SK-N-SH (cell line): ENCODE measurements at regions not wholly inside any gene's neighbourhood (a gene's known extent, or its start where the extent isn't known, plus 50 kb on each side); places are given as distances from the start of the nearest gene placed in this dataset.
A peak's percentile ranks its signal among the peaks of the same experiment; 100 is the strongest.

Source experiments
- CTCF ChIA-PET: fragments of 300-600, 350-600 bp; formaldehyde crosslinking; extraction: SDS; loops from one replicate; lab custom pipeline; 2021; lab: Yijun Ruan, JAX
- POLR2A ChIA-PET: fragments of 350-600 bp; sonication (Branson Sonifier 250); formaldehyde crosslinking; extraction: SDS; loops from one replicate; lab custom pipeline; 2020; ENCODE audit warnings: antibody characterized with exemption, inconsistent platforms; lab: Yijun Ruan, JAX
- DNase-seq: peaks from one replicate; pipeline ENCODE4 v3.0.0; 2012
- H2AFZ ChIP-seq: fragments of 200-600 bp; sonication (generic); 2 replicates; pipeline ENCODE4 v1.8.1; 2016; ENCODE audit warnings: antibody characterized with exemption, mild to moderate bottlenecking, low read depth
- H3F3A ChIP-seq: fragments of 200-600 bp; sonication (generic); replicated peaks from 2 replicates; pipeline ENCODE3; 2016; ENCODE audit warnings: antibody characterized with exemption, mild to moderate bottlenecking; ENCODE audit not compliant: insufficient read depth
- H3K27ac ChIP-seq, 2 experiments: fragments of 200-500 bp in 1 of 2; fragments of 200-600 bp in 1 of 2; sonication (Bioruptor generic) in 1 of 2; sonication (generic), shearing (Covaris generic) in 1 of 2; 2 replicates each; pipeline versions ENCODE4 v1.5.1 to v1.6.1; 2014 to 2016; ENCODE audit warnings: low read depth in 2 of 2, inconsistent platforms in 1 of 2, low read length in 1 of 2, mild to moderate bottlenecking in 1 of 2, mixed read lengths in 1 of 2
- H3K27me3 ChIP-seq: fragments of 200-600 bp; sonication (generic), shearing (Covaris generic); 2 replicates; pipeline ENCODE4 v1.6.1; 2016; ENCODE audit warnings: mixed run types; ENCODE audit not compliant: insufficient read depth
- H3K36me3 ChIP-seq, 2 experiments: fragments of 200-500 bp in 1 of 2; fragments of 200-600 bp in 1 of 2; sonication (Bioruptor generic) in 1 of 2; sonication (generic) in 1 of 2; replicated peaks in 1 of 2; 2 replicates each; pipeline versions ENCODE3 to v1.5.1; 2014 to 2016; ENCODE audit warnings: low read length in 1 of 2, mild to moderate bottlenecking in 1 of 2; ENCODE audit not compliant: insufficient read depth in 2 of 2, control insufficient read depth in 1 of 2
- H3K4me1 ChIP-seq, 2 experiments: fragments of 200-500 bp in 1 of 2; fragments of 200-600 bp in 1 of 2; sonication (Bioruptor generic) in 1 of 2; sonication (generic), shearing (Covaris generic) in 1 of 2; 2 replicates each; pipeline versions ENCODE4 v1.5.1 to v1.6.1; 2014 to 2016; ENCODE audit warnings: low read depth in 1 of 2, low read length in 1 of 2, mixed run types in 1 of 2; ENCODE audit not compliant: insufficient read depth in 2 of 2, control insufficient read depth in 1 of 2
- H3K4me2 ChIP-seq: fragments of 200-600 bp; sonication (generic), shearing (Covaris generic); 2 replicates; pipeline ENCODE4 v1.6.1; 2017; ENCODE audit warnings: mixed run types
- H3K4me3 ChIP-seq, 2 experiments: fragments of 200-500 bp in 1 of 2; fragments of 200-600 bp in 1 of 2; sonication (Bioruptor generic) in 1 of 2; sonication (generic), shearing (Covaris generic) in 1 of 2; 2 replicates each; pipeline versions ENCODE4 v1.5.1 to v1.8.1; 2014 to 2016; ENCODE audit warnings: low read depth in 2 of 2, inconsistent platforms in 1 of 2, low read length in 1 of 2, mild to moderate bottlenecking in 1 of 2, mixed read lengths in 1 of 2, moderate library complexity in 1 of 2
- H3K79me2 ChIP-seq: fragments of 200-600 bp; sonication (generic); 2 replicates; pipeline ENCODE4 v1.8.1; 2017; ENCODE audit warnings: mild to moderate bottlenecking; ENCODE audit not compliant: insufficient read depth
- H3K9ac ChIP-seq: fragments of 200-600 bp; sonication (generic); 2 replicates; pipeline ENCODE4 v1.6.1; 2017; ENCODE audit warnings: mixed run types
- H3K9me2 ChIP-seq: fragments of 200-600 bp; sonication (generic); 2 replicates; pipeline ENCODE4 v1.6.1; 2017; ENCODE audit warnings: mixed run types
- H3K9me3 ChIP-seq: fragments of 200-600 bp; sonication (generic); 2 replicates; pipeline ENCODE4 v1.6.1; 2017; ENCODE audit warnings: mixed run types, mild to moderate bottlenecking, moderate library complexity
- H4K20me1 ChIP-seq: fragments of 200-600 bp; sonication (generic); 2 replicates; pipeline ENCODE4 v1.6.1; 2017; ENCODE audit warnings: mild to moderate bottlenecking, mixed run types; ENCODE audit not compliant: insufficient read depth
- CHD2 ChIP-seq: fragments of 150-350 bp; IDR thresholded peaks from 2 replicates; pipeline ENCODE4 v1.6.1; 2018; ENCODE audit warnings: low read length; ENCODE audit not compliant: partially characterized antibody
- CTCF ChIP-seq: fragments of 200-600 bp; sonication (generic); IDR thresholded peaks from 2 replicates; pipeline ENCODE4 v1.6.1; 2017; ENCODE audit warnings: antibody characterized with exemption, mild to moderate bottlenecking, moderate library complexity
- ELF1 ChIP-seq: IDR thresholded peaks from 2 replicates; pipeline ENCODE4 v1.4.0; 2012
- EP300 ChIP-seq, 2 experiments: IDR thresholded peaks; 2 replicates each; pipeline versions ENCODE4 v1.4.0 to v1.6.1; 2012; ENCODE audit warnings: borderline replicate concordance in 1 of 2, low read depth in 1 of 2, low read length in 1 of 2
- EZH2phosphoT487 ChIP-seq: fragments of 200-600 bp; sonication (generic); IDR thresholded peaks from 2 replicates; pipeline ENCODE4 v1.6.1; 2017; ENCODE audit warnings: low read depth, mixed run types, mild to moderate bottlenecking, antibody characterized with exemption, moderate library complexity, borderline replicate concordance
- FOXM1 ChIP-seq: IDR thresholded peaks from 2 replicates; pipeline ENCODE4 v1.4.0; 2012; ENCODE audit warnings: low read depth, mild to moderate bottlenecking
- GATA2 ChIP-seq: sonication (generic); formaldehyde crosslinking; IDR thresholded peaks from 2 replicates; pipeline ENCODE4 v1.5.0; 2020; ENCODE audit warnings: mild to moderate bottlenecking, missing genetic modification reagents
- IRF3 ChIP-seq: fragments of 150-350 bp; IDR thresholded peaks from 2 replicates; pipeline ENCODE4 v1.6.1; 2016; ENCODE audit warnings: mild to moderate bottlenecking, low read depth, low read length
- MAX ChIP-seq: IDR thresholded peaks from 2 replicates; pipeline ENCODE4 v1.4.0; 2012; ENCODE audit warnings: low read depth
- MEF2A ChIP-seq: IDR thresholded peaks from 2 replicates; pipeline ENCODE4 v1.4.0; 2012; ENCODE audit warnings: low read depth, borderline replicate concordance
- NFIC ChIP-seq: IDR thresholded peaks from 2 replicates; pipeline ENCODE4 v1.4.0; 2012; ENCODE audit warnings: borderline replicate concordance
- PBX3 ChIP-seq: IDR thresholded peaks from 2 replicates; pipeline ENCODE4; 2012
- RAD21 ChIP-seq: IDR thresholded peaks from 2 replicates; pipeline ENCODE4 v1.6.1; 2012; ENCODE audit warnings: mild to moderate bottlenecking, low read length
- RCOR1 ChIP-seq: fragments of 150-350 bp; IDR thresholded peaks from 2 replicates; pipeline ENCODE4 v1.6.1; 2017; ENCODE audit warnings: antibody characterized with exemption, low read length
- RFX5 ChIP-seq: IDR thresholded peaks from 2 replicates; pipeline ENCODE4 v1.6.1; 2012; ENCODE audit warnings: mild to moderate bottlenecking, improper control_type of control experiment, low read length
- RXRA ChIP-seq: IDR thresholded peaks from 2 replicates; pipeline ENCODE4 v1.4.0; 2012; ENCODE audit warnings: low read depth, mild to moderate bottlenecking, borderline replicate concordance
- SMC3 ChIP-seq: IDR thresholded peaks from 2 replicates; pipeline ENCODE4 v1.6.1; 2012; ENCODE audit warnings: low read depth, low read length, improper control_type of control experiment
- TAF1 ChIP-seq: IDR thresholded peaks from 2 replicates; pipeline ENCODE4 v1.6.1; 2012; ENCODE audit warnings: low read depth, mild to moderate bottlenecking, low read length, moderate library complexity, borderline replicate concordance
- TCF12 ChIP-seq: IDR thresholded peaks from 2 replicates; pipeline ENCODE4 v1.4.0; 2012
- USF2 ChIP-seq: fragments of 150-350 bp; IDR thresholded peaks from 2 replicates; pipeline ENCODE4 v1.6.1; 2017; ENCODE audit warnings: antibody characterized with exemption, low read length, low read depth, borderline replicate concordance
- WGBS: methylation state at CpG from one replicate; pipeline ENCODE4 v1.1.6; 2017; ENCODE audit warnings: low lambda C conversion rate; 5-methylcytosine and 5-hydroxymethylcytosine counted together

GRCh38 chrX:115894087-115894486, 276.5 kb upstream of the AGTR2 start (continued):
- no peak for TF ChIP-seq PBX3
- TF ChIP-seq, all 33 proteins: peak for 3

GRCh38 chrX:115895678-115896329, 274.7 kb upstream of the AGTR2 start:
- no peak overlapping the region for H3K4me3 ChIP-seq

GRCh38 chrX:115896362-115896761, 274.2 kb upstream of the AGTR2 start:
- H3K79me2 ChIP-seq: no peaks in the 10 kb centered on the region
- H3K9ac ChIP-seq: no peak overlapping the region
- H3K4me1 ChIP-seq: peaks cover 0 to 6% of the 10 kb centered on the region in 2 experiments; a peak in 1 of 4 replicates
- no peak overlapping the region for H2AFZ ChIP-seq
- H3K27ac ChIP-seq: no peak overlapping the region
- H3F3A ChIP-seq: no peaks in the 10 kb centered on the region
- 0 out of 2 replicates have a peak, but pooled peaks cover 3% of the 10 kb centered on the region for H4K20me1 ChIP-seq
- H3K27me3 ChIP-seq: no peaks in the 10 kb centered on the region; the same call in 1 of the 2 replicates
- POLR2A ChIA-PET: no interaction called here
- H3K9me2 ChIP-seq: no peaks in the 10 kb centered on the region
- no peaks in the 10 kb centered on the region for H3K9me3 ChIP-seq
- no peak overlapping the region for H3K4me3 ChIP-seq
- 70% methylated on average over 5 of the region's 5 CpGs for WGBS
- CTCF ChIA-PET: interaction anchor here (2.6 kb wide), 1 partner anchor 54 kb away, joined by 10 read pairs; no protein-coding TSS in a partner anchor
- no peak overlapping the region for H3K4me2 ChIP-seq
- no peaks in the 10 kb centered on the region for H3K36me3 ChIP-seq
- no peak for DNase-seq
- TF ChIP-seq TAF1 (no peak), MEF2A (no peak), SMC3 (no peak), RFX5 (no peak), NFIC (no peak), GATA2 (CRISPR knock-in tag) (no peak), RCOR1 (no peak), MAX (no peak), FOXM1 (no peak), RXRA (no peak), USF2 (no peak), EP300 (IDR thresholded peaks at IDR 0.05; ENCODE audit: borderline replicate concordance in 1 of 2, low read depth in 1 of 2, low read length in 1 of 2) (no peak), EZH2phosphoT487 (no peak), CTCF (no peak), IRF3 (no peak), ELF1 (no peak), CHD2 (no peak)

More at GRCh38 chrX:115895678-115896329, 274.7 kb upstream of the AGTR2 start:
- H2AFZ ChIP-seq: no peak overlapping the region
- no peaks in the 10 kb centered on the region for H3F3A ChIP-seq
- no peaks in the 10 kb centered on the region for H3K36me3 ChIP-seq
- H3K27me3 ChIP-seq: no peaks in the 10 kb centered on the region; the same call in 1 of the 2 replicates
- 0 out of 2 replicates have a peak, but pooled peaks cover 3% of the 10 kb centered on the region for H4K20me1 ChIP-seq
- TF ChIP-seq RAD21: peak; percentile 31; the same call in 1 of the 2 replicates
- TF ChIP-seq TCF12: no peak
- no peak overlapping the region for H3K4me2 ChIP-seq
- no peaks in the 10 kb centered on the region for H3K9me3 ChIP-seq
- H3K9ac ChIP-seq: no peak overlapping the region
- no peak for DNase-seq
- POLR2A ChIA-PET: no interaction called here
- no peak overlapping the region for H3K27ac ChIP-seq
- H3K4me1 ChIP-seq: peaks cover 0 to 6% of the 10 kb centered on the region in 2 experiments; a peak in 1 of 4 replicates
- CTCF ChIA-PET: no interaction called here
- H3K79me2 ChIP-seq: no peaks in the 10 kb centered on the region
- WGBS: 91% methylated on average over 5 of the region's 6 CpGs
- H3K9me2 ChIP-seq: no peaks in the 10 kb centered on the region
